GM23338 (cell line): ENCODE measurements at regions not wholly inside any gene's neighbourhood (a gene's known extent, or its start where the extent isn't known, plus 50 kb on each side); places are given as distances from the start of the nearest gene placed in this dataset.

ENCODE experiments used
- ATAC-seq: fragments of 200-7000 bp; cut with Tn5 transposase; 3 replicates; pipeline ENCODE4 v1.9.1; 2020
- DNase-seq: peaks from one replicate; pipeline ENCODE4 v3.0.0-alpha.2; 2015; ENCODE audit warnings: low spot score
- H2AFZ ChIP-seq: fragments of 200-600 bp; sonication (generic); 2 replicates; pipeline ENCODE4 v1.8.0; 2016; ENCODE audit warnings: antibody characterized with exemption, mild to moderate bottlenecking, moderate library complexity
- H3F3A ChIP-seq: fragments of 200-600 bp; sonication (generic); replicated peaks from 2 replicates; pipeline ENCODE4 v1.8.0; 2017; ENCODE audit warnings: antibody characterized with exemption, mixed run types, low read depth
- H3K27ac ChIP-seq: fragments of 200-600 bp; sonication (generic); 2 replicates; pipeline ENCODE4 v1.6.1; 2016; ENCODE audit warnings: low read depth
- H3K27me3 ChIP-seq: fragments of 200-600 bp; sonication (generic); 2 replicates; pipeline ENCODE4 v1.8.0; 2016; ENCODE audit warnings: mild to moderate bottlenecking, mixed run types, moderate library complexity; ENCODE audit not compliant: insufficient read depth
- H3K36me3 ChIP-seq: fragments of 200-600 bp; sonication (generic); 2 replicates; pipeline ENCODE4 v1.8.0; 2016; ENCODE audit warnings: mild to moderate bottlenecking; ENCODE audit not compliant: insufficient read depth
- H3K4me1 ChIP-seq: fragments of 200-600 bp; sonication (generic); 2 replicates; pipeline ENCODE4 v1.8.0; 2016; ENCODE audit warnings: mild to moderate bottlenecking, moderate library complexity; ENCODE audit not compliant: insufficient read depth
- H3K4me2 ChIP-seq: fragments of 200-600 bp; sonication (generic); 2 replicates; pipeline ENCODE4 v1.7.1; 2017; ENCODE audit warnings: mixed run types
- H3K4me3 ChIP-seq: fragments of 200-600 bp; sonication (generic); 2 replicates; pipeline ENCODE4 v1.6.1; 2016; ENCODE audit warnings: mixed run types
- H3K79me2 ChIP-seq: fragments of 200-600 bp; sonication (generic); replicated peaks from 2 replicates; pipeline ENCODE4 v1.8.0; 2017; ENCODE audit warnings: mild to moderate bottlenecking; ENCODE audit not compliant: insufficient read depth
- H3K9me2 ChIP-seq: fragments of 200-600 bp; sonication (generic); 2 replicates; pipeline ENCODE4 v1.8.0; 2017; ENCODE audit not compliant: insufficient read depth
- H4K20me1 ChIP-seq: fragments of 200-600 bp; sonication (generic); replicated peaks from 2 replicates; pipeline ENCODE4 v1.8.0; 2017; ENCODE audit warnings: mild to moderate bottlenecking; ENCODE audit not compliant: insufficient read depth
- H3K27ac Mint-ChIP-seq: 2 replicates; pipeline ENCODE4 v1.8.0; 2020; ENCODE audit warnings: inconsistent platforms, mild to moderate bottlenecking, moderate library complexity, mixed read lengths
- H3K27me3 Mint-ChIP-seq: 3 replicates; pipeline ENCODE4 v1.8.0; 2022; ENCODE audit warnings: low read depth, mild to moderate bottlenecking, moderate library complexity, mixed read lengths, inconsistent platforms; ENCODE audit not compliant: insufficient read depth, poor library complexity
- H3K36me3 Mint-ChIP-seq: 3 replicates; pipeline ENCODE4 v1.8.0; 2021; ENCODE audit warnings: low read depth, mild to moderate bottlenecking, inconsistent platforms, moderate library complexity, mixed read lengths
- H3K4me1 Mint-ChIP-seq: 3 replicates; pipeline ENCODE4 v1.8.0; 2020; ENCODE audit warnings: mild to moderate bottlenecking, inconsistent platforms, mixed read lengths
- H3K4me3 Mint-ChIP-seq: 3 replicates; pipeline ENCODE4 v1.8.0; 2021; ENCODE audit warnings: moderate library complexity, mild to moderate bottlenecking, inconsistent platforms, mixed read lengths
- H3K9me3 Mint-ChIP-seq: 3 replicates; pipeline ENCODE4 v1.8.0; 2020; ENCODE audit warnings: moderate library complexity, mild to moderate bottlenecking, inconsistent platforms, mixed read lengths
- CREB1 ChIP-seq: fragments of 250-450 bp; sonication (Bioruptor Pico); IDR thresholded peaks from 2 replicates; pipeline ENCODE4 v1.5.0; 2020; ENCODE audit warnings: low read depth, mild to moderate bottlenecking, moderate library complexity
- CTCF ChIP-seq, 2 experiments: fragments of 200-600 bp in 1 of 2; sonication (generic) in 1 of 2; conservative IDR thresholded peaks; 2 replicates each; pipeline versions ENCODE4 v1.5.1 to v1.6.1; 2016 to 2017; ENCODE audit warnings: antibody characterized with exemption in 2 of 2, low read depth in 2 of 2, mild to moderate bottlenecking in 2 of 2, moderate library complexity in 1 of 2
- EZH2phosphoT487 ChIP-seq: fragments of 200-600 bp; sonication (generic); IDR thresholded peaks from one replicate; pipeline ENCODE4 v1.8.1; 2018; ENCODE audit warnings: antibody characterized with exemption; ENCODE audit not compliant: unreplicated experiment
- NANOG ChIP-seq: IDR thresholded peaks from 2 replicates; pipeline ENCODE4 v1.6.1; 2016; ENCODE audit warnings: antibody characterized with exemption, borderline replicate concordance
- POLR2AphosphoS5 ChIP-seq: IDR thresholded peaks from 2 replicates; pipeline ENCODE4 v1.6.1; 2016; ENCODE audit warnings: antibody characterized with exemption, low read depth
- STAT1 ChIP-seq: IDR thresholded peaks from one replicate; pipeline ENCODE4 v1.6.1; 2016; ENCODE audit warnings: antibody characterized with exemption; ENCODE audit not compliant: unreplicated experiment
- ZNF114 ChIP-seq: fragments of 250-450 bp; sonication (Bioruptor Pico); IDR thresholded peaks from 2 replicates; pipeline ENCODE4 v1.5.0; 2020; ENCODE audit warnings: mild to moderate bottlenecking, moderate library complexity
- ZNF462 ChIP-seq: fragments of 250-450 bp; sonication (Bioruptor Pico); IDR thresholded peaks from 2 replicates; pipeline ENCODE4 v1.5.0; 2020; ENCODE audit warnings: mild to moderate bottlenecking, moderate library complexity

GRCh38 chr4:160772668-160773067, 1391.1 kb downstream of the FSTL5 start (continued):
- TF ChIP-seq ZNF462 (CRISPR knock-in tag) (no peak), EZH2phosphoT487 (no peak)

- no peaks in the 10 kb centered on the region for H3F3A ChIP-seq
- no peaks in the 10 kb centered on the region for H3K4me1 Mint-ChIP-seq
- no peak overlapping the region for H3K27ac ChIP-seq
- H3K36me3 Mint-ChIP-seq: peaks cover 17% of the 10 kb centered on the region; the same call in 2 of the 3 replicates
- H3K4me2 ChIP-seq: no peak overlapping the region
- ATAC-seq (no peak), DNase-seq (no peak)
- no peak overlapping the region for H3K4me3 Mint-ChIP-seq
- H3K9me3 Mint-ChIP-seq: peaks cover 40% of the 10 kb centered on the region
- no peaks in the 10 kb centered on the region for H3K79me2 ChIP-seq
- no peaks in the 10 kb centered on the region for H3K27me3 Mint-ChIP-seq
- no peaks in the 10 kb centered on the region for H3K36me3 ChIP-seq
- no peaks in the 10 kb centered on the region for H4K20me1 ChIP-seq
- H3K27ac Mint-ChIP-seq: no peak overlapping the region
- peaks cover 9% of the 10 kb centered on the region; the same call in 1 of the 2 replicates for H3K9me2 ChIP-seq
- no peak overlapping the region for H3K4me3 ChIP-seq
- H3K27me3 ChIP-seq: no peaks in the 10 kb centered on the region
- H3K4me1 ChIP-seq: no peaks in the 10 kb centered on the region
- H2AFZ ChIP-seq: no peak overlapping the region
- TF ChIP-seq STAT1 (no peak), CREB1 (no peak), NANOG (no peak), CTCF (conservative IDR thresholded peaks at IDR 0.05; ENCODE audit: low read depth in 2 of 2) (no peak), ZNF114 (CRISPR knock-in tag) (no peak), POLR2AphosphoS5 (no peak), ZNF462 (CRISPR knock-in tag) (no peak)
Measured at GRCh38 chr4:160795216-160795615, 1368.6 kb downstream of the FSTL5 start.
